ENCODE measurements at regions not wholly inside any gene's neighbourhood (a gene's known extent, or its start where the extent isn't known, plus 50 kb on each side); places are given as distances from the start of the nearest gene placed in this dataset.

DNA sequence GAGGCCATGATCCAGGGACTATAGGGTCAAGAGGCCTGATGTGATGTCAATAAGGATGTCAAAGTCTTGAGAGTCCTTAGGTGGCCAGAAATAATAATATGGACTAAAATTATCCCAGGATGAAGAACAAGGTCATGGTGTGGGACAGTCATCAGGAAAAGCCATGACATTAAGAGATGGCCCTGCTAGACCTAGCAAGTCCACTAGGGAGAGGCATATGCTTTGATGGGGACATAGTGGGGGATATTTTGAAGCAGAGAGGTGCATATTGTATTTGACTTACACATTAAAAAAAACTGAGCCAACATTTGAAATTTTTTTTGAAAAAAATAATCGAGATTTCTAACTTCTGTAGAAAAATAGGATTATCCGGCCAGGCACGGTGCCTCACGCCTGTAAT, 53.3 kb upstream of the CXCR4 start:
- TF ChIP-seq, protein P1, sequence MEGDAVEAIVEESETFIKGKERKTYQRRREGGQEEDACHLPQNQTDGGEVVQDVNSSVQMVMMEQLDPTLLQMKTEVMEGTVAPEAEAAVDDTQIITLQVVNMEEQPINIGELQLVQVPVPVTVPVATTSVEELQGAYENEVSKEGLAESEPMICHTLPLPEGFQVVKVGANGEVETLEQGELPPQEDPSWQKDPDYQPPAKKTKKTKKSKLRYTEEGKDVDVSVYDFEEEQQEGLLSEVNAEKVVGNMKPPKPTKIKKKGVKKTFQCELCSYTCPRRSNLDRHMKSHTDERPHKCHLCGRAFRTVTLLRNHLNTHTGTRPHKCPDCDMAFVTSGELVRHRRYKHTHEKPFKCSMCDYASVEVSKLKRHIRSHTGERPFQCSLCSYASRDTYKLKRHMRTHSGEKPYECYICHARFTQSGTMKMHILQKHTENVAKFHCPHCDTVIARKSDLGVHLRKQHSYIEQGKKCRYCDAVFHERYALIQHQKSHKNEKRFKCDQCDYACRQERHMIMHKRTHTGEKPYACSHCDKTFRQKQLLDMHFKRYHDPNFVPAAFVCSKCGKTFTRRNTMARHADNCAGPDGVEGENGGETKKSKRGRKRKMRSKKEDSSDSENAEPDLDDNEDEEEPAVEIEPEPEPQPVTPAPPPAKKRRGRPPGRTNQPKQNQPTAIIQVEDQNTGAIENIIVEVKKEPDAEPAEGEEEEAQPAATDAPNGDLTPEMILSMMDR (conservative IDR thresholded peaks at IDR 0.05), result no peak
- no peak for TF ChIP-seq EZH2 (IDR thresholded peaks at IDR 0.05; ENCODE audit: low read depth)
